ENCODE measurements at regions not wholly inside any gene's neighbourhood (a gene's known extent, or its start where the extent isn't known, plus 50 kb on each side); places are given as distances from the start of the nearest gene placed in this dataset.
"Not testable (repeated sequence)": the region's sequence is repeated elsewhere in the genome, so short reads cannot be mapped to it uniquely, and the experiment has no call there.

DNA sequence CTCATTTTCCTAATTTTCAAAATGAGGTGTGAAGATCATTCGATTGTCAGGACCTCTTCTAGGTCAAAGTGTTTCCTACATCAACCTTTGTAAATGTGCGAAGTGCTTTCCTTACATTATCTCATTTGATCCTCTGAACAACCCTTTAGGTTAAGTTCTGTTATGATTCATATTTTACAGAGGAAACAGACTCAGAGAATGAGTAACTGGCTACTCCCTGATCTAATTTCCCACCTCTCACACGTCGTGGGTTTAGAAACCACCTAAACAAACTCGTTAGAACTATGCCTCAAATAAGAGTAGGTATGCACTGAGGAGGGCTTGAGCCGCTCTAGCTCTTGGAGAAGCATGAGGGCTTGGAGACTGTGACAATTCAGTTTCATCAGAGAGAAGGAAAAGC, 148.6 kb downstream of the CD47 start:
- peak; percentile 2 for DNase-seq (ENCODE audit: low read depth)

DNA sequence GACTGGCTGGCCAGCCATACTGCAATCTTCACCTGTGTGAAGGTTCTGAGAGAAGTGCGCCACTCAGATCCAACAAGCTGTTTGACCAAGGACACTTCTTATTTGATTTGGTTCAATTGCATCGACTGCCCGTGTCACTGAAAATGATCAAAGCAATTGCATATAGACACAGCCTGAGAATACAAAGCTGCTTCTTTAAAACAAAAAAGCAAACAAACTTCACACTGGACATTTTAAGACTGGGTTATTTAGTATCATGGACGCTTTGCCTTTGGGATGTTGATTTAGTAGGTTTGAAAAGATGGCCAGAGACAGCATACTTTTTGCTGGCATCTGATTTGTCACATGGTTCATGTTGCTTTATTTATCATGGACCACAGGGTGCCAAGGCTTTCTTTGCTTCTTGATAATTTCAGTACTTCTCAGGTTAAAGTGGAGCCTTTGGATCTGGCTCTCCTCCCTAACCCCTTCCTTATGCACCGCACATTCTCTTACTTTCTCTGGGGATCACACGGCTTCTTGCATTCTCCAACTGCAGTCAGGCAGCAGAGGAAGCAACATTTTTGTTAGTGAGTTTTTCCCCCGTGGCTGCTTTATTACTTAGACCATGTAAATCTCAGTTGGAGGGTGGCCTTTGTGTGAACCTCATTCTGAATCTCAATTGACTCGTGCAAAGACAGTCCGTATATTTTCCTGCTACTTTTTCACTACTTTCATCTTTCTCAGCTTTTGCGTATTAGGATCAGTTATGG, 151.0 kb downstream of the CD47 start:
- no peak for DNase-seq (ENCODE audit: low read depth)

DNA sequence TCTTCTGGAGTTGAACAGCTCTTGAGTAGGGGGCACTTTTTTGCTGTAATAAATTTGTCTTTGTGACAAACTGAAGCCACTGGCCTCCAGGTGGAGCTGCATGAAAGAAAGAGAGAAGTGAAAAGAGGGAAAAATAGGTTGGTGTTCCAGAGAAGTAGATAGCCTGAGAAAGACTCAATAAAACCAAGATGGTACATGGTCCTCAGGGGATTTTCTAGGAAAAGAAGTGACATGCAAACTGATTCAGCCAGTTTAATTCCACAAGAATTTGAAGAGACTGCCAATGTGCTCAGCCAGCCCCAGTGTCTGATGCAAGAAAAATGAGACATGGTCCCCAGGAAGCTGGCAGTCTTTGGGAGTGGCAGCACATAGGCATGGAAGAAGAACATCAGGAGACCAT, 152.7 kb downstream of the CD47 start:
- no peak for DNase-seq (ENCODE audit: low read depth)

DNA sequence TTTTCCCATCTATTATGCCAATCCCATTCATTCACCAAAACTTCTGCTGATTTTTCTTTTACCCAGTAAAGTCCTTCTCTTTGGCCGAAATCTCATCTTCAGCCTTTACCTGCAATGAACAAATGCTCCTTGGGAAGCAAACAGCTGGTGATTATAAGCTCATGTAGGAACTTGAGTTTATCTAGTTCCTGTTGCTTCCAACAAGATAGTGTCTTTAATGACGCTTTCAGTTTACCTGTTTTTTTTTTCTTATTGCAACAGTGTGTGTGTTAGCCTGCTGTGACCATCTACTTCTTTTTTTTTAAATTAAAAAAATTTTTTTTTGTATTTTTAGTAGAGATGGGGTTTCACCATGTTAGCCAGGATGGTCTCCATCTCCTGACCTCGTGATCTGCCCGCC, 156.0 kb downstream of the CD47 start:
- DNase-seq (ENCODE audit: low read depth) = no peak

DNA sequence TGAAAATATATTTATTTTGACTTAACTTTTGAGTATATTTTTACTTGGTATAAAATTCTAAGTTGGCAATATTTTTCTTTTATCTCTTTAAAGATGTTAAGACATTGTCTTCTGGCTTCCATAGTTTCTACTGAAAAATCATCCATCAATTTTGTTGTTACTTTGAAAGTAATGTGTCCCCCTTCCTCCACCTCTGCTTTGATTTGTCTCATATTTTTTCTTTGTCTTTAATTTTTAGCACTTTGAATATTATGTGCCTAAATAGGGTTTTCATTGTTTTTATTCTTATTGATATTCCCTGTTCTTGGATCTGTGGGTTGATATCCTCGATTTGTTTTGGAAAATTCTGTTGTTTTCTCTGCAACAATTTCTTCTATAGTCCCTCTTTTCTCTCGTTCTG, 157.4 kb downstream of the CD47 start:
- DNase-seq (ENCODE audit: low read depth) = no peak

DNA sequence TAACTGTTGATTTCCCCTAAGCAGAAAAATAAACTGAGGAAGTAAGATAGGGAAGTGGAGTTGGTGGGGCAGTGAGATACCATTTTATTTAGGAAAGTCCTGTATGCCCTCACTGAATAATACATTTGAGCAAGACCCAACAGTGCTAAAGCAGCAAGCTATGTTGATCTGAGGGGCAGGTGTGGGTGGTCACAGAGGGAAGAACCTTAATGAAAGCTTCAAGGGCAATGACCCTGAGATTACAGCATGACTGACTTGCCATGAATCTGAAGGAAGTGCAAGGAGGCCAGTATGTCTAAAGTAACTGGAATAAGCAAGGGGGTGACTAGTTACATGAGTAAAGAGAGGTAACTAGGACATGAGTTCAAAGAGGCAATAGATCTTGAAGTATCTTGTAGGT, 159.5 kb downstream of the CD47 start:
- DNase-seq (ENCODE audit: low read depth) = no peak

DNA sequence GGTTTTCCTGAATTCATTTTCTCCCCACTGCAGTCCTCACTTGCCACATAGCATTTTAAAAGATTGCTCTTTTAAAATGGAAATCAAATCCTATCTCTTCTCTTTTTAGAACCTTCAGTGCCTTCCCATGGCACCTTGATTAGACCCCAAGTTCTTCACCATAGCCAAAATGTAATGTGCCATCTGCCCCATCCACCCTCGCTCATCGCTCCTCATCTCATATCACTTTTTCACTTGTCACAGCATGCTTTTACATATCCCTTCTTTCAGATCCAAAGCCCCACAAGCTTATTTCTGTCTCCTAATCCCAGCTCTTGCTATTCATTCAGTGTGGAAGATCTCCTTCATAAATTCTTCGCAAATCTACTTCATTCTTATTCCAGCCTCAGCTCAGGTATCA, 161.7 kb downstream of the CD47 start:
- no peak for DNase-seq (ENCODE audit: low read depth)

DNA sequence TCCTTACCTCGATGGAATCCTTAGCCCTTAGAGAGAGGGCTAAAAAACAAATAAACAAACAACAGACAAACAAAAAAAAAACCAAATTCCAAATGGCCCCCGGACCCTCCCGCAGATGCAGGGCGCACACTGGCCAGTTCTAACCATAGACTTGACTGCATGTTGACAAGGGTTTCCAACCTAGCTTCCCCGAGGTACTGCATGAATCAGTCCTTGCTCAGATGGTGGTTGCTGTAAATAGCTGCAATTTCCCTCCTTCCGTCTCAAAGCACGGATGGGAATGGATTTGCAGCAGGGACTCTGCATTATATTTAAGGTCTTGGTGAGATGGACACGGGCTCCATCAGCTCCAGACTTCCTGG, 162.8 kb downstream of the CD47 start:
- DNase-seq (ENCODE audit: low read depth) = no peak

DNA sequence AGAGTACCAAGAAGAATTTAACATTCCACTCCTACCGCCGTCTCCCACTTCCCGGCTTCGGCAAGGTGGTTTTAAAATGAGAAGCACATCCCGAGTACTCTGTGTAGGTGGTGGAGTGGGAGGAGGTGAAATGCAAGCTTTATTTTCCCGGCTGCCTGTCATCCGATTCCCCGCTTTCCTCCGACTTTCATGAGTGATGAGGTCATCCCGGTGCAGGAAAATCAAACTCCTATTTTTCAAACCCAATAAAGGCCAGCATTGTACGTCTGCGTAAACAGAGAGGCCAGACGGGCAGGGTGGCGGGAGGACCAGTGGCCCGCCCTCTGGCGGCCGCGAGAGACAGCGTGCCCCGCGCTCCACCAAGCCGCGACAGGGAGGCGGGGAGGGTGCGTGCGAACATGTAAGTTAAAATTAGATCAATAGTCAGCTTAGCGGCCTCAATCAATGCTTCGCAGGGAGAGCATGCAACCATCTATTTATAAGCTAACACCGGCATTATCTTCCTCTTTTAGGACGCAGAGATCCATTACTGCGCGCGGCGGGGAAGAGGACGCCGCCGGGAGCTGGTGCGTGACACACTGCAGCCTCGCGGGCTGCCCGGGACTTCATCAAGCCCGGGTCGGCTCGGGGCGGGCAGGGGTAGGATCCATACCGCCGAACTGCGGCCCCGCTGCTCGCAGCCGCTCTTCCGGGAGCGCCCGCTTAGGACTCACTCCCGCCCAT, 163.3 kb downstream of the CD47 start:
- peak; percentile 41 for DNase-seq (ENCODE audit: low read depth)

DNA sequence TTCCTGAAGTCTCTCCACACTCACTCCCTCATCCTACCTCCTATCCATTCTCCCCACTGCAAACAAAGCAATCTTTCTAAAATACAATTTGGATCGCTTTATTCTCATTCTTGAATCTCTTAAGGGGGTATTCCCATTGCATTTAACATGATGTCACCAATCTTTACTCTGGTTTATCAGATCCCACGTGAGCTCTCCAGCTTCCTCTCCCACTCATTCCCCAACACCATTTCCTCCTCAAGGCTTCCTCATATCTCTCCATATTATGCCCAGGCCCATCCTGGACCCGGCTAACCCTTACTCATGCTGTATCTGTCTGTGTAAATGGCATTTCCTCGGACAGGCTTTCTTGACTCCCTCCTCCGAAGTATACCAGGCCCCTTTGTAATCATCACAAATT, 165.0 kb downstream of the CD47 start:
- no peak for DNase-seq (ENCODE audit: low read depth)

DNA sequence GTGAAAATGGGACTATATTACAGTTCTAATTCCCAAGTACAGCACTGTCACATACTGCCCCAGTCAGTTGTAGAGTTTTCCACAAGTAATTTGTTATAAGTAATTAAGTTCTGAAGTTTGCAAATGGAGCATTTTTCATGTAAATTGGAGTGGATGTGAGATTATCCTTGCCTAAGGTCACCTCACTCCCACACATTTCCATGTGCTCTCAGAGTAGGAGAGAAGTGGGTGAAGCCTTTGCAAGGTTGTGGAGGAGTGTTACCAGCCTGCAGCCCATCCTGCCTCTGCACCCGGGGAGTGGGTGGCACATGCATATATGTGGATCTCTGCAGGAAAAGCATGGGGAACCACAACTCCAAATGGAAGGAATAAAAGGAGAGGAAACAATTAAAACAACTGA, 169.8 kb downstream of the CD47 start:
- no peak for DNase-seq (ENCODE audit: low read depth)

DNA sequence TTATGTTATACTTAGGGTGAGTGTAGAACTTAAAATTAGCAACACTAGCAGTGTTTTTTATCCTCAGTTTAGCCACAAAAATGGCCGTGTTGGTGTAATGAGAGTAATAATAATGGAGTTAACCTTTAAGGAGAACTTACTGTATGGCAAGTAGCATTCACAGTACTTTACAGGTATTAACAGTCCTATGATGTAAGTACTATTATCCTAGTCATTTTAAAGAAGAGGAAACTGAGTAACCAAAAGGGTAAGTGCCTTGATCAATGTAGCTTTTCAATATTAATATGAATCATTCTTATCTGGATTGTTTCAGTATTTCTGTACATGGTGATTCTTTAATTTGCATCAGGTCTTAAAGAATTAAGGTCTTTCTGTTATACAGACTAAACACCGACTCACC, 170.3 kb downstream of the CD47 start:
- DNase-seq (ENCODE audit: low read depth) = no peak

DNA sequence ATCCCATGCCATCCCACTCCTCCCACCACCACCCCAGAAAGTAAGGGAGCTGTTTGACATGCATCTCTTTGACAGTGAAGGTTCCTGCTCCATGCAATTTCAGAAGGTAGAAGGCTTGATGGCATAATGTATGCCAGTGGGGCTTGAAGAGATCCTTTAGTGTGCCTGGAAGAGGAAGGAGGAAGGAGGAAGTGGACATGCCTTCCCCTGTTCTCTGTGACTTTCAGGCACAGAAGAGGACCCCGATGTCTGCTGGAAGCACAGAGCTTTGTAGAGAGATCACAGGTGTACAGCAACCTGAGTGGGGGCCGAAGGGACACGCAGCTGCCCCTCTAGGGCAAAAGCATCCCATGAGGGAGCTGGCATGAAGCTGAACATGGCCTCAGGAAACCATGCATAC, 171.6 kb downstream of the CD47 start:
- no peak for DNase-seq (ENCODE audit: low read depth)

DNA sequence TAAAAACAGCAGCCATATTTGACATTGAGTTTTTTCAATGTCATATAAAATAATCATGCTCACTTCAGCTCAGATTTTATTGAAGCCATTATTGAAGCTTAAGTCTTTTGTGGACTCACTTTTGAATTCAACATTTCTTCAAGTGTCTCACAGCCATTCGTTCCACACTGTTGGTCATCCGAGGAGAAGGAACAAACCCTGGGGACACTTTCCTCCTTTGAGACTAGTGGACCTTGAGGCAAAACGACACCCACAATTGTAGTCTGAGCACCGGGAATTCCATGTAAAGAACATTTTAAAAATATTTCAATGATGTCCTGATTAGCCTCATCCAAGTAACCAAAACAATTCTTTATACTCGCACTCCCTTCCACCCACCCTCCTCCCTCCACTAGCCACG, 174.7 kb downstream of the CD47 start:
- no peak for DNase-seq (ENCODE audit: low read depth)

DNA sequence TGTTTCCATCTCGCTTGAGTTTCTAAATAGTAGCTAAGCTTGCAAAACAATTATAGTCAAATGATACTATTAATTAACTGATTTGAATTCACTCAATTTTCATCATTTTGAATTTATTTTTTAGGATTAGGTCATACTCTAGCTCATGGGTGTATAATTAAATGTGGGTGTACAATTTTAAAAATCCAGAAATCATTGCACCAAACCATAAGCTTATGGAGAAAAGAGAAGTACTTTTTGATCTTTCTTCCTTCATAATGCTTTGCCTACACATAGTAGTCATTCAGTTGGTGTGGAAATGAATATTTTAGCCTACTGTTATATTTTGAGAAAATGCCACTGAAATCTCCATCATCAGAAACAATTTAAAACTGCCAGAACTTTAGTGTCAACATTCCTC, 175.1 kb downstream of the CD47 start:
- no peak for DNase-seq (ENCODE audit: low read depth)

DNA sequence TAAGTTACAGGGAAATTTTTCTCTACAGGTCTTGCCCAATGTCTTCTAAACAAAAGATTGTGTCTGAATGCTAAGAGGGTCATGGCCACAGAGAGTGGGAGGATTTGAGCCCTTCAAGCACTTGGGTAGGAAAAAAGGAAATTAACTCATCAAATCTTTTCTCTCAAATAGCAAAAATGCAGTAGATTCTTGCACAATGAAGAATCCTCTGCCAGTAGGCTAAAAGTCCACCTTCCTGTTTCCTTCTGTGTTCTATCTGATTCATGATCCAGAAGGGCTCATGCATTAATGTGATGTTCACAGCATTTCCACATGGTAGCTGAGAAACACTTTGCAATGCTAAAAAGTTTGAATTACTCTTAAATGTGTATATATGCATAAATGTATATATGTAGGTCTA, 177.1 kb downstream of the CD47 start:
- DNase-seq (ENCODE audit: low read depth) = no peak

DNA sequence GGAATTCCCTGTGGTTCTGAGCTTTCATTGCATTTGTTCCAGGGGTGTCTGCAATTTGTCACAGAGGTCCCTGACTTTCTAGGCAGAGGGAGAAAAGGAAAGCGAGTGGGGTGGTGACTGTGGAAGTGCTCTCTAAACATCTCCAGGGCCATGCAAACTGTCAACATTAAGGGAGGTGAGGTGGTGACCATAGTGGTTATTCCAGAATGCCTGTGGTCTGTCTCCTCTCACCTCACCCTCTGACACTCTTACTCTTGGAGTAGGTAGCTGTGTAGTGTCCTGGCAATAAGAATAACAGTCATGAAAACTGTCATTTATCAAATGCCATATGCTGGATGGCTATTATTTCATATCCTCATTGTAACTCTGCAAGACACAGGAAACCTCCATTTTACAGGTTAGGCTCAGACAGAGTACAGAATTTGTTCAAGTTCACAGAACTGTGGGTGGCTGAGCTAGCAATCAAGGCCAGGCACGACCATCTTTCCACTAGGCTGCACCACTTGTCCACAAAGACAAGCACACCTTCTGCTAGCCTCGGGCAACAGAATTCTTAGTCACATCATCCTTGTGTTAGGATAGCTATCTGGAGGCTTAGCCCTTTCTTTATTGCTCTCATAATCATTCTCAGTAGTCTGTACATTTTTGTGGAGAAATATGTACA, 179.4 kb downstream of the CD47 start:
- no peak for DNase-seq (ENCODE audit: low read depth)

DNA sequence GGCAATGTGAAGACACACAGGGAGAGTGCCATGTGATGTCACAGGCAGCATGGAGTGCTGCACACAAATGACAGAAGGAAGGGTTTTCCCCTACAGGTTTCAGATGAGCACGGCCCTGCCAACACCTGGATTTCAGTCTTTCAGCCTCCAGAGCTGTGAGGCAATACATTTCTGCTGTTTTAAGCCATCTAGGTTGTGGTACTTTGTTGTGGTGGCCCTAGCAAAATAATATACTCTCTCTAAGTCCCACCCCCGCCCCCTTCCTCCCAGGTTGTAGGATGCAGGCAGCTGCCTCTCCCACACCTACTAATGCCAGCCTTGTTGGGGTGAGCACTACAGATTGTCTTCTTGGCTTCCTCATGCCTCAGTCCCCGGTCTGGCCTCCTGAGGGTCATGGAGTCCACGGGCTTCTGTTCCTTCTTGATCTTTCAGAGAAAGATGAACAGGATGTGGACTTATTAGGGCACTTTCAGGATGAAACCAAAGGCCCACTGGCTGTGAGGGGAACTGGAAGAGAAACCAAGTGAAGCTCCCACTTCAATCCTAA, 180.0 kb downstream of the CD47 start:
- DNase-seq (ENCODE audit: low read depth) = no peak

DNA sequence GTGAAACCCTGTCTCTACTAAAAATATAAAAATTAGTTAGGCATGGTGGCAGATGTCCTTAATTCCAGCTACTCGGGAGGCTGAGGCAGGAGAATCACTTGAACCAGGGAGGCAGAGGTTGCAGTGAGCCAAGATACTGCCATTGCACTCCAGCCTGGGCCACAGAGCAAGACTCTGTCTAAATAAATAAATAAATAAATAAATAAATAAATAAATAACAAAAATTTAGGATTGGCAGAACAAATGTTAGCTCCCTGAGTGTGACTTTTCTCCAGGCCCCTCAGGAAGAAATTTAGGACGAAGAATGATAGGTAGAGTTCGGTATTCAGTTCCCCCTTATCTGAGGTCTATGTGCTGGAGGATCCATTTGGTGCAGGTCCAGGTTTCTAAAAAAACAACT, 181.2 kb downstream of the CD47 start:
- not testable (repeated sequence) for DNase-seq (ENCODE audit: low read depth)

DNA sequence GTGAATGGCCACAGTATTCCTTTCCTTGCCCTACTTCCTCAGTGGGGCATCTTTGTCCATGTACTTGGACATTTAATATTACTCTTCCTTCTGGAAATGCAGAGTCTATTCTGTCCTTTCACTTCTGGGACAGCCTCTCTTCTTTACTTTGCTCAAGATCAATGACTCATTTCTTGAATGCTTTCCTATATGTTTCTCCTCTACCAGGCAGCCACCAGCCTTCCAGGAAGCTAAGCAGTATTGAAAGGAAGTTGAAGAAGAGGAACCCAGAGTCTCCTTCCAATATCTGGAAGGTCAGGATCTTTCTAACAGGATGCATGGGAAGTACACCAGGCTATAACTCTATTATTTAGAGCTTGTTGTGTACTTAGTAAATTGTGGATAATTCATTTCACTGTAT, 182.8 kb downstream of the CD47 start:
- no peak for DNase-seq (ENCODE audit: low read depth)

DNA sequence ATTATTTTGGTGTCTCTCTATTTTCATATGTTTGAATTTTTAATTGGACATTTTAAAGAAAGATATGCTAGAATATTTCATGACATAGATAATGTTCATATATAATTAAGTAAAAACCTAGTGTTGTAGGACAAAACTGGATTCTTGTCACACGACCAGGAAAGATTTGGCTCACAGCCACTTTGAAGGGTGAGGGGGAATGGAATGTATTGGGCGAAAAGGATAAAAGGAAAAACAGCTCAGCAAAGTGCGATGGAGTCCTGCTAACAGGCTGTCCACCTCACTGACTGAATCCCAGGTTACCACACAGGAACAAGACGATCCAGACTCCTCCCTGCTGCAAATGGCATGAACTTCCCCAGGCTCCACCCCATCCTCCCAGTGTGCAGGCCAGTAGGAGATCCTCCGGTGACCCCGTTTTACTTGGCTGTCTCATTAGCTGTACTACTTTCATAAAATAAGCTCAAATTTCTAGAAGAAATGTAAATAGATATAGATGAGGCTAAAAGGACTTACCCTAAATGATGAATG, 186.2 kb downstream of the CD47 start:
- no peak for DNase-seq (ENCODE audit: low read depth)

DNA sequence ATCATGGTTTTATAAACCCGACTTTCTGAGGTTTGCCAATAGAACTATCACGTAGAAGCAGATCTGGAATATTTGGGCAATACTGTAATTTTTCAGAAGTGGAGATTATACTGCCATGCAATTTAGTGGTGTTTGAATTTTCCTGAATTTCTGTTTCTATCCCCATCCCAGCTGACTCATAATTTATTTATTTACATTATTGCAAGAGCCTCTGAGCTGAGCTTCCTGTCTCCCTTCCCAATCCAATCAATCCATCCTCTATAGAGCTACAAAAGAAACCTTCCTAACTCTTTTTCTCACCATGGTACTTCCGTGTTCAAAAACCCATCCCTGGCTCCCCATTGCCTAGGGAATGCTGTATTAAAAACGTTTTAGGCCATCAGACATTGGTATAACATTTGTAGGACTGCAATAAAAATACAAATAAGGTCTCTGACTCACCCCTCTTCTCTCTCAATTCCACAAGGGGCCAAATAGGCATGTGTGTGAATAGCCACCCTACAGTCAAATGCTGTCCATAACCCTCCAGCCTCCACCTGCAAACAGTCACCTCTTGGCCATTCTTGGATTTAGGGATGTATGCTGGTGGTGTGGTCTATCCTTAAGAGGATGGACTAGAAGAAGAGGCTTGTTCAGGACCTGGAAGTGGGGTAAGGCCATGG, 190.7 kb downstream of the CD47 start:
- no peak for DNase-seq (ENCODE audit: low read depth)

Measured in activated gamma-delta T cell treated with anti-CD3 and anti-CD28 coated beads, Interleukin-2, amount 50 U/mL, for 16 hours (primary cell).